ENCODE measurements at regions not wholly inside any gene's neighbourhood (a gene's known extent, or its start where the extent isn't known, plus 50 kb on each side); places are given as distances from the start of the nearest gene placed in this dataset.

DNA sequence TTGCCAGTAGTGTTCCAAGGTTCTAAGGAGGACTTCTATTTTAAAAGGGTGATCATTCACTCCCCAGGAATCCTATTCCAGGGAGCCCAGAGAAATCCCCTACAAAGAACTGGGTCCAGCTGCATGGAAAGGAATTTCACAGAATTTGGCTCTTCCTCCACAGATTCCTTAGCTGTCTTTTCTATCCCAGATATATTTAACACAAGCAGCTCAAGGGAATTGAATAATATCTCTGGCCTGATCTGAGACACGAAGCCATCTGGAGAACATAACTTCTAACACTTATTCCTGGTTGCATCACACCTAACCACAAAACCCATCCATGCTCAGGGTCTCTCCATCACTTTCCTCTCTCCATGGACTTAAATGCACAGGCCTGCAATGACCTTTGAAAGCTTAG lies 306.7 kb upstream of the ACVR2A start:
- intact Hi-C loops (cut with DNase I): no loop called here
- Histone ChIP-seq H3K36me3 (replicated peaks in 1 of 2) (no peaks in the 10 kb centered on the region), H3K9me3 (replicated peaks in 1 of 3) (no peaks in the 10 kb centered on the region), H3K4me3 (no peak overlapping the region), H3K27ac (no peak overlapping the region), H3K27me3 (no peaks in the 10 kb centered on the region), H3K4me1 (replicated peaks in 1 of 2) (no peaks in the 10 kb centered on the region)
- DNase-seq: no peak
- no peak for TF ChIP-seq POLR2A (IDR thresholded peaks at IDR 0.05)
- TF ChIP-seq, protein P1, sequence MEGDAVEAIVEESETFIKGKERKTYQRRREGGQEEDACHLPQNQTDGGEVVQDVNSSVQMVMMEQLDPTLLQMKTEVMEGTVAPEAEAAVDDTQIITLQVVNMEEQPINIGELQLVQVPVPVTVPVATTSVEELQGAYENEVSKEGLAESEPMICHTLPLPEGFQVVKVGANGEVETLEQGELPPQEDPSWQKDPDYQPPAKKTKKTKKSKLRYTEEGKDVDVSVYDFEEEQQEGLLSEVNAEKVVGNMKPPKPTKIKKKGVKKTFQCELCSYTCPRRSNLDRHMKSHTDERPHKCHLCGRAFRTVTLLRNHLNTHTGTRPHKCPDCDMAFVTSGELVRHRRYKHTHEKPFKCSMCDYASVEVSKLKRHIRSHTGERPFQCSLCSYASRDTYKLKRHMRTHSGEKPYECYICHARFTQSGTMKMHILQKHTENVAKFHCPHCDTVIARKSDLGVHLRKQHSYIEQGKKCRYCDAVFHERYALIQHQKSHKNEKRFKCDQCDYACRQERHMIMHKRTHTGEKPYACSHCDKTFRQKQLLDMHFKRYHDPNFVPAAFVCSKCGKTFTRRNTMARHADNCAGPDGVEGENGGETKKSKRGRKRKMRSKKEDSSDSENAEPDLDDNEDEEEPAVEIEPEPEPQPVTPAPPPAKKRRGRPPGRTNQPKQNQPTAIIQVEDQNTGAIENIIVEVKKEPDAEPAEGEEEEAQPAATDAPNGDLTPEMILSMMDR (IDR thresholded peaks at IDR 0.05): no peak
- WGBS, 4 donors: 25 to 40% (median 34%) methylated on average over 1 of the region's 1 CpG

DNA sequence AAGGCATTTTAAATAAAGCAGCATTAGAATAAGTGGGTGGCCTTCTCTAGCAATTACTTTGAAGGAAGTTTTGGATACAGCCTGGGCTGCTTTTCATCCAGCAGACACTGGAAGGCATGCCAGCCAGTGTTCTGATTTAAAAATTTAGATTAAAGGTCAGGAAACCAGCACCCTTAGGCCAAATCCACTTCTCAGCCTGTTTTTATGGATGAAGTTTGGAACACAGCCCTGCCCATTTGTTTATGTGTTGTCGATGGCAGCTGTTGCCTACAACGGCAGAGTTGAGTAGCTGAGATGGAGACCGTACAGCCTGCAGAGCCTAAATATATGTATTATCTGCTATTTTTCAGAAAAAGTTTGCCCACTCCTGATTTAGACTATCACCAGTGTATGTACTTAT lies 313.6 kb upstream of the ACVR2A start:
- DNase-seq: no peak
- intact Hi-C loops (cut with DNase I): no loop called here
- WGBS, 4 donors: 61 to 70% (median 68%) methylated on average over 3 of the region's 3 CpGs
- Histone ChIP-seq H3K4me1 (replicated peaks in 1 of 2) (no peaks in the 10 kb centered on the region), H3K9me3 (replicated peaks in 1 of 3) (no peaks in the 10 kb centered on the region), H3K4me3 (no peak overlapping the region), H3K27ac (no peak overlapping the region), H3K27me3 (no peaks in the 10 kb centered on the region), H3K36me3 (replicated peaks in 1 of 2) (no peaks in the 10 kb centered on the region)
- TF ChIP-seq POLR2A (IDR thresholded peaks at IDR 0.05): no peak
- TF ChIP-seq, protein P1 (IDR thresholded peaks at IDR 0.05): no peak

DNA sequence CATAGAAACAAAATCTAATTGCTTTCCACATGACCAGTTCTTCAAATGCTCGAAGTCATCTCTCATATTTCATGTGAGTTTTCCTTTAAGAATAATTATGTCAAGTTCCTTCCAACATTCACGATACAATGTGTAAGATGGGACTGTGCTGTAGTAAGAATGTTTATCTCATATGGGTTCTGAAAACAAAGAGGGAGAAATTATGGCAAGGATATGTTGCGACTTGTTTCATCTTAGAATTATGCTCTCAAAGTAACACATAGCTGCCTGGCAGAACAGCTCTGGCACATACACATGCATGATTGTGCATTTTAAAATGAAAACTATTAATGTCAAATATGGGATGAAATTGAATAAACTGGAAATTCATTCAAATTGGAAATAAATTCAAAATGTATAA lies 314.8 kb upstream of the ACVR2A start:
- 66 to 74% (median 72%) methylated on average over 3 of the region's 3 CpGs for WGBS, 4 donors
- H3K36me3 ChIP-seq (replicated peaks in 1 of 2): no peaks in the 10 kb centered on the region
- H3K4me3 ChIP-seq: no peak overlapping the region
- TF ChIP-seq POLR2A (IDR thresholded peaks at IDR 0.05): no peak
- TF ChIP-seq, protein P1 (IDR thresholded peaks at IDR 0.05): no peak
- H3K4me1 ChIP-seq (replicated peaks in 1 of 2): no peaks in the 10 kb centered on the region
- intact Hi-C loops (cut with DNase I): no loop called here
- H3K27ac ChIP-seq: no peak overlapping the region
- no peak for DNase-seq
- H3K27me3 ChIP-seq: no peaks in the 10 kb centered on the region
- H3K9me3 ChIP-seq (replicated peaks in 1 of 3): no peaks in the 10 kb centered on the region

DNA sequence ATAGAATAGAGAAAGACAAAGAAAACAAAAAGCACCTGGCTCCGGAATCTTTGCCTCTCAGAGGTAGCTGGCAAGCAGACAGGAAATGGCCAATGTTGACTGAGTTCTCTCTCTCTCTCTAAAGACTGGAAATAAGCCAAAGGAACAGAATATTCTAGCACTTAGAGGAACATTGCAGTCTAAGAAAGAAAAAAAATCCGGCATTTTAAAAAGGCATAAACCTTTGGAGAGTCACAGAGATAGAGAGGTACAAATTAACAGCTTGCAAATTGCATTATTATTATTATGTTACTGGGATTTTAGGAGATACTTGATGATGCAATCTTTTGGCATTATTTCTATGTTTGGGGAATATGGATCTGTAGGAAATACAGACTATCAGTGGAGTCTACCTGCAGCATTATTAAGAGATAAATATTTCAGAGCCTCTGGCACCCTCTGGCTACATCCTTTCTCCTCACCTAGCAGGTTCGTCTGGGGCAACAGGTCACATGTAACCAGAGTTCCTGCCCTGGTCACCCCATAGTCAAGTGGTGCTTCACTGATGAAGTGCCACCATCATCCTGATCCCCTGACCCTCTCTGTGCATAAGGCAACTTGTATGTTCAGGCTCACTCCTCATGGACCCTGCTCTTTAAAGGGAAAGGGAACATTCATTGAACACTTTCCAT lies 318.9 kb upstream of the ACVR2A start:
- no peak for DNase-seq
- WGBS, 4 donors: 28 to 51% (median 37%) methylated on average over 3 of the region's 3 CpGs
- H3K4me3 ChIP-seq: no peak overlapping the region
- H3K36me3 ChIP-seq (replicated peaks in 1 of 2): no peaks in the 10 kb centered on the region
- no peaks in the 10 kb centered on the region for H3K9me3 ChIP-seq (replicated peaks in 1 of 3)
- H3K27ac ChIP-seq: no peak overlapping the region
- TF ChIP-seq, protein P1 (IDR thresholded peaks at IDR 0.05): no peak
- TF ChIP-seq POLR2A (IDR thresholded peaks at IDR 0.05): no peak
- intact Hi-C loops (cut with DNase I): no loop called here
- H3K27me3 ChIP-seq: peaks cover 3% of the 10 kb centered on the region
- no peaks in the 10 kb centered on the region for H3K4me1 ChIP-seq (replicated peaks in 1 of 2)
